Esophagus mucosa (tissue), 1 donor: ENCODE measurements at regions not wholly inside any gene's neighbourhood (a gene's known extent, or its start where the extent isn't known, plus 50 kb on each side); places are given as distances from the start of the nearest gene placed in this dataset.
"Not testable (repeated sequence)": the region's sequence is repeated elsewhere in the genome, so short reads cannot be mapped to it uniquely, and the experiment has no call there.

ENCODE experiments used
- ATAC-seq: fragments of 200-7000 bp; cut with Tn5 transposase; one replicate; pipeline ENCODE4 v1.9.1; 2020
- donor health status: DM: yes; HTN: yes; CAD: no.

DNA sequence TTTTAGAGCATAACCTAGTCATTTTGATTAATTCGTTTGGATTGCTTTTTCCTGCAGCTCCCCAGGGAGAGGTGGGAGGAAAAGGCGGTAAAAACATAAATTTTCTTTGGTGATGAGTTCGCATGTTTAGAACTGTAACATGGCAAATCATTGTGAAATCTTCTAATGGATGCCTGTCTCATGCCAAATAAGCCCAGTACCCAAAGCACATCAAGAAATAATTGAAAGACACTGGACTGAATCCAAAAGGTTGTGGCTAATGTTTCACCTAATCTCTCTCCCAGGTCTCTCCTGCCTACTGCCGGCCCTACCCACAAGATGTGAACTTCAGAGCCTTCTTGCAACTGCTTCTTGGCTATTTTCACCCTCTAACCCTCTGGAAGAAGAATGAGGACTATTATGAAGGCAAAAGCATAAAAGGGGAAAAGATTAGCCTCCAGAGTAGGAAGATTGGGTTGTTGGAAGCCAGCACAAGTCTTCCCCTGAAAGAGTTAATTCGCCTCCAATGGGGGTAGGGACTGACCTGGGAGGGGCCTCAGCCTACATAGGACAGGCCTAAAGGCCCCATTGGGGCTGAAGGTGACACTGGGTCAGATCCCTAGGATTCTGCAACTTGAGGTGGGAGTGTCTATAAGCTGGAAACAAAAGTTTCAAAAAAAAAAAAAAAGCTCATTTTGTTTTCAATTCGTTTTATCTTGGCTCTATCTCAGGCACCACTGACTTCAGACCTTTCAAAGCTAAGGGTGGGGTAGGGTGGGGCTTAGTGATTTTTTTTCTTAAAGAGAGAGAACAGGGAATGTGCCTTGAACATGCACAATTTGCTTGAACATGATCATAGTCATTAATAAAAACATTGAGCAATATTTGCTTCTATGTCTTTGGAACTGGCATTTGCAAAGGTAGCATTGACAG is 278.6 kb upstream of the KLF3 start:
- ATAC-seq, result peak; percentile 79

DNA sequence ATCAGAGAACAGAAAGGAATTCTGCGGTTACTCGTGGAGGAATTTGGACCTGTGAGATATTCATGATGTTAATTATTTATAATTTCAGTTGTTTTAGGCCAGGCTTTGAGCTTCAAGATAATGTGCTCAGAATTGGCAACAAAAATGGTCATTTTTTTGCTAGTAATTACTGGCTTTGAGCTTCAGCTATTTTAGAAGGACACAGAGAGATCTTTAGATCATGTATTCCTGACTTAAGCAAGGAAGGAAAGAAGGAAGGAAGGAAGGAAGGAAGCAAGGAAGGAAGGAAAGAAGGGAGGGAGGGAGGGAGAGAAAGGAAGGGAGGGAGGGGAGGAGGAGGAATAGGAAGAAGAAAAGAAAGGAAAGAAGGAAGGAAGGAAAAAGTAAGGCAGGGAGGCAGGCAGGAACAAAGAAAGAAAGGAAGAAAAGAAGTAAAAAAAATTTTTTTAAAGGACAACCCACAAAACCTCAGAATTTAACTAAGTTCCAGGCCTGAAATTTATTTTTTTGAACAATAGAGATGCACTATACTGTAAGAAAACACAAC is 277.9 kb upstream of the KLF3 start:
- no peak for ATAC-seq

DNA sequence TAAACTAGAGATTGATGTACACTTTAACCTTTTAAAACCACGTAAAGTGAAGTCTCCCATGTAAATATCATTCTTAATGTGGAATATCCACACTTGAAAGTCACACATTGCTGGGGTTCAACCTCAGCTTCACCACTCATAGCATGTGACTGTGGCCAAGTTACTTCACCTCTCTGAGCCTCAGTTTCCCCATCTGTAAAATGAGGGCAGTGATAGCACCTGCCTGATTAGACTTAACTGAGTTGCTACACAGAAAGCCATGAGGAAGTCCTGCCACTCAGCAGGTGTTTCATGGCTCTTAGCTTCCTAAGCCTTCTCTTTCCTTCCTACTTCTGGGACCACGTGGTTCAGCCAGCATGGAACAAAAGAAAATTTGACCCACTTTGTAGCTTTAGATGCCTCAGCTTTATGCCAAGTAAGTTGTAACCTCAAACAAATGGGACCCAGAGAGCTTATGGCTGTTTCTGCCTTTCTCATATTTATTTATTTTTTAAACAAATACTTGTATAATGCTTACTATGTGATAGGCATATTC is 277.3 kb upstream of the KLF3 start:
- ATAC-seq, result no peak

DNA sequence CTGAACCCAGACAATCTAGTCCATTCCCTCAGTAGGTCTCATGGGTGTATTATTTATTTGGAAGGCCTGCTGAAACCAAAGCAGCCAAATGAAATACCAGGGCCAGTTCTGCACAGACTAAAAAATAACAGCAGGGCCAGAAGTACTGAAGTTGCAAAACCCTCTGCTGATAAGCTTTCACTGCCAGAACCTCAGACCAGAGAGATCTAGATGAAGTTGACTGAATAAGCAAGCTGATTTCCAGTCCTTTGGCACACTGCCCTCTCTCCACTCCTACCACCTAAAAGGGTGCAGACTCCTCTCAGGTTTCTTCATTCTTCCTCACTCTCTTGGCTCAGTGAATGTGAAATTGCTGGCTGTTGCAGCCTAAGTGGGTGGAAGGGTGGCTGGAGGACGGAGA is 276.7 kb upstream of the KLF3 start:
- peak; percentile 8 for ATAC-seq

DNA sequence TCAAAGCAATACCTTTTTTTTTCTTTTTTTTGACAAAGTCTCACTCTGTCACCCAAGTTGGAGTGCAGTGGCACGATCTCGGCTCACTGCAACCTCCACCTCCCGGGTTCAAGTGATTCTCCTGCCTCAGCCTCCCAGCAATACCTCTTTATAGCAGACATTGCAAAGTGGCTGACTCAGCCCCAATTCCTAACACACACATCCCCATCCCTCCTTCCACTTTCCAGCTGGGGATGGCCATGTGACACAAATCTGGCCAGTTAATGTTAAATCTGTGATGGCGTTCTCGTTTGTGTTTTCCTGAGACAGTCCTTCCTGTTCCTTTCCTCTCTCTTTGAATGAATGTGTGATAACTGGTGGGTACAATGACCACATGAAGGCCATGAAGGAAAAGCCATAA is 276.2 kb upstream of the KLF3 start:
- no peak for ATAC-seq

DNA sequence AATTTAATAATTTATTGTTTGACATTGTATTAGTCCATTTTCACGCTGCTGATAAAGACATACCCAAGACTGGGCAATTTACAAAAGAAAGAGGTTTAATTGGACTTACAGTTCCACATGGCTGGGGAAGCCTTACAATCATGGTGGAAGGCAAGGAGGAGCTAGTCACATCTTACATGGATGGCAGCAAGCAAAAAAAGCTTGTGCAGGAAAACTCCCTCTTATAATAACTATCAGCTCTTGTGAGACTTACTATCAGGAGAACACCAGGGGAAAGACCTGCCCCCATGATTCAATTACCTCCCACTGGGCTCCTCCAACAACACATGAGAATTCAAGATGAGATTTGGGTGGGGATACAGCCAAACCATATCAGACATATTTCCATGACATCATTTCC is 275.1 kb upstream of the KLF3 start:
- not testable (repeated sequence) for ATAC-seq

DNA sequence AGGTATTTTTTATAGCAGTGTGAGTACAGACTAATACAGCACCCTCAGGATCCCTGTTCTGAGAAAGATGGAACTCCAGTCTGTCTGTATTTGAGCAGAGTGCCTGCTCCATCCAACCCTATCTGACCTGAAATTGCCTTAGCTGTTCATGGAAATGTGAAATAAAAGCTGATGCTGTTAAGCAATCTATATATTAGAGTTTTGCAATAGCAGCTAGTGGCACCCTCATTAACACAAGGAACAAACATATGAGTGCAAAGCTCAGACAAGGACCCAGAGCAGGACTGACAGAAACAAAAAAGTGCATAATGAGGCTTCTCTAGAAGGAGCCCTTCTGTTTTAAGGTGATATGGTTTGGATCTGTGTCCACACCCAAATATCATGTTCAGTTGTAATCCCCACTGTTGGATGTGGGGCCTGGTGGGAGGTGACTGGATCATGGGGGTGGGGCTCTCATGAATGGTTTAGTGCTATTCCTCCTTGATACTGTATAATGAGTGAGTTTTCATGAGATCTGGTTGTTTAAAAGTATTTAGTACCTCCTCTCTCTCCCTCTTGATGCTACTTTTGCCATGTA is 272.9 kb upstream of the KLF3 start:
- no peak for ATAC-seq

DNA sequence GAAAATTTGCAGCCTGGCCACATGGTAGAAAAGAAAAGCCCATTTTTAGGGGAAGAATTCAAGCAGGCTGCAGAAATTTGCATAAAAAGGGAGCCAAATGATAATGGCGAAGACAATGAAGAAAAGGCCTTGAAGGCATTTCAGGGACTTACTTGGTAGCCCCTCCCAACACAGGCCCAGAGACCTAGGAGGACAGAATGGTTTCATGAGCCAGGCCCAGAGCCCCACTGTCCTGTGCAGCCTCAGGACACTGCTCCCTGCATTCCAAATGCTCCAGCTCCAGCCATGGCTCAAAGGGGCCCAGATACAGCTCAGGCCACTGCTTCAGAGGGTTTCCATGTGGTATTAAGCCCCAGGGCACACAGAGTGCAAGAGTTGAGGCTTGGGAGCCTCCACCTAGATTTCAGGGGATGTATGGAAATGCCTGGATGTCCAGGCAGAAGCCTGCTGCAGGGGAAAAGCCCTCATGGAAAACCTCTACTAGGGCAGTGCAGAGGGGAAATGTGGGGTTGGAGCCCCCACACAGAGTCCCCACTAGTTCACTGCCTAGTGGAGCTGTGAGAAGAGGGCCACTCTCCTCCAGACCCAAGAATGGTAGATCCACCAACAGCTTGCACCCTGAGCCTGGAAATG is 271.7 kb upstream of the KLF3 start:
- ATAC-seq, result no peak

DNA sequence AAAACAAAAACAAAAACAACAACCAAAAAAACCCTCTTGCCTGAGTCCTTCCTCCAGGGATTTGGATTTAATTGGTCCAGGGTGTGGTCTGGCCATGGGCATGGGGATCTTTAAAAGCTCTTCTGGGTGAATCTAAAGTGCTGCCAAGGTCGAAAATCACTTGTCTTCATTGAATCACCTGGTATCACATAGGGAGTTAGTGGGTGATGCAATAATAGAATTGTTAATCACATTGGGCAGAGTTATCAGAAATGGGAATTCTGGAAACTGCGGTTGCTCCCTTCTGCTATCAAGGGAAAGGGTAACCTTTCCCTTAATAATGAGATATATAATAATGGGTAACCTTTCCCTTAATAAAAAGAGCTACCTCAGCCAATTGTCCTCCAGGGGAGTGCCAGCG is 267.9 kb upstream of the KLF3 start:
- peak; percentile 37 for ATAC-seq

DNA sequence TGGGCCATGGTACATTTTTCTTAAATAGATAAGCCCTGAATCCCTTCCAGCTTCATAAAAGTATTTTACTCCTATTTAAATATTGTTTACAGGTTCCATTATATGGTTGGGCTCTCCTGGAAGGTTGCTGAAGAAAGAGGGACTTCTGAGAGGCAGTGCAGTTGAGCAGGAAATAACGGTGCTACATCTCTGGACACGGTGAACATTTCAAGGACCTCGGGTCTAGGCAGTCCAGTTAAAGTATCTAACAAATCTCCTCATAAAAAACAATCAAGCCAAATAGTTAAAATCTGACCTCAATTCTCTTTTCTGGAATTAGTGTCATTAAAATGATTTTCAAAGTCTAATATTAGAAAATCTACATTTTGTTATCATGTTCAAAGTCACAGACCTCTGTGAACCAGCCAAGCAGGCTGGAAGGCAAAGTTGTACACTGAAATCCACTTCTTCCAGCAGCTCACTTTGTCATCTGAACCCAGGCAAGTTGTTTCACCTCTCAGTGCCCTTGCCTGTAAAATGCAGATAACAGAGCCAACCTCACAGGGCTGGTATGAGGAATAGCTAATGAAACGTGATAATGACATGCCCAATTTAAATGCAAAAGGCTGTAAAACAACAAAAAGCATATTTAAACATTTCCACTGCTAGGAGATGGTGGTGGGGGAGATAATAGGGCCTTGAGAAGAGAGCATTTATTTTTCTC is 267.0 kb upstream of the KLF3 start:
- no peak for ATAC-seq

DNA sequence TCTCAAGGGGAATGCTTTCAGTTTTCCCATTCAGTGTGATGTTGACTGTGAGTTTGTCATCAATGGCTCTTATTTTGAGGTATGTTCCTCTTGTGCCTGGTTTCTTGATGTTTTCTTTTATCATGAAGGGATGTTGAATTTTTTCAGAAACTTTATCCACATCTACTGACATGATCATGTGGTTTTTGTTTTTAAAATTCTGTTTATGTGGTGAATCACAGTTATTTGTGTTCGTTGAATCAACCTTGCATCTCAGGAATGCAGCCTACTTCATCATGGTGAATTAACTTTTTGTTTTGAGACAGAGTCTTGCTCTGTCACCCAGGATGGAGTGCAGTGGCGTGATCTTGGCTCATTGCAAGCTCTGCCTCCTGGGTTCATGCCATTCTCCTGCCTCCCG is 263.1 kb upstream of the KLF3 start:
- no peak for ATAC-seq

DNA sequence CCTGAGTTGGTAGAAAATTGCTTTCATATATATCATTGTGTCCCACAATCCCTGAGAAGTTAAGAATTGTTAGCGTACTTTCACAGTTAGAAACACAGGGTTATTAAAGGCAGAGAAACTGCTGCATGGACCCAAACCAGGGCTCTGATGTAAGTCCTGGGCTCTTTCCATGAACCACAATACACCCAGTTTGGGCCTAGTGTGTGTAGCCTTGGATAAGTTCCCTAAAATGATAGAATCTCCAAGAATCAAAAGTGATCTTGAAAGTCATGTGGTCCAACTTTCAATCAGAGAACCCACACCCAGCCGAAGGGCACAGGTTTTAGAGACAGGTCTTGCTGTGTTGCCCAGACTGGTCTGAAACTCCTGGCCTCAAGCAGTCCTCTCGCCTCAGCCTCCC is 257.8 kb upstream of the KLF3 start:
- no peak for ATAC-seq

DNA sequence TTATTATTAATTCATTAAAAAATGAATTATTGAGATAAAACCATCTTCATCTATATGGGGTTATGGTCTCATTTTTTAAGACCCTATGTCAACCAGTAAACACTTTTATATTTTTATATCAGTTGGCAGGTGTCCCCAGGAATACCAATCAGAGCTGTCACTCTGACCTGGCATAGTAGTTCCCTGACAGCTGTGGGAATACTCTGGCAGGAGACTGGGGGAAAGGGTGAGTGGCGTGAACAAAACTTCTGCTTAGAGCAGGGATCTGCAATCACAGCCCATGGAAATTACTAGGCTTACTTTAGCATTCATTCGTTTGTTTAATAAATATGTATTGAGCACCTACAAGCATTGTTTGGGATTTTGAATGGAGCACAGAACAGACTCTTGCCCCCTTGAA is 254.1 kb upstream of the KLF3 start:
- no peak for ATAC-seq

DNA sequence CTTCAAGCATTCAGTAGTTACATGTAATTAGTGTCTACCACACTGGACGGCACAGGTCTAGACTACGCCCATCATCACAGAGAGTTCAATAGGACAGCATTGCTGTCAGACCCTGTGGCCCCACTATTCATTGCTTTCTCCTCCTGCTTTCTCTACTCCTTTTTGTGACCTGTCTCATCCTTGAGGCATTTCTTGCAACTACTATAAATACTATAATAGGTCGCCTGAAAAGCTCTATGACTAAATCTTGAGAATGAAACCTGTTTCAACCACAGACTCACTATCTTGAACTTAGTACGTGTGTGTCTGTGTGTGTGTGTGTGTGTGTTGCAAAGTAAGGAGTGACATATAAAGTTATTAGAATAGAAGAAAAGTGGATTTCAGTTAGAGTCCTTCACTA is 252.9 kb upstream of the KLF3 start:
- no peak for ATAC-seq

DNA sequence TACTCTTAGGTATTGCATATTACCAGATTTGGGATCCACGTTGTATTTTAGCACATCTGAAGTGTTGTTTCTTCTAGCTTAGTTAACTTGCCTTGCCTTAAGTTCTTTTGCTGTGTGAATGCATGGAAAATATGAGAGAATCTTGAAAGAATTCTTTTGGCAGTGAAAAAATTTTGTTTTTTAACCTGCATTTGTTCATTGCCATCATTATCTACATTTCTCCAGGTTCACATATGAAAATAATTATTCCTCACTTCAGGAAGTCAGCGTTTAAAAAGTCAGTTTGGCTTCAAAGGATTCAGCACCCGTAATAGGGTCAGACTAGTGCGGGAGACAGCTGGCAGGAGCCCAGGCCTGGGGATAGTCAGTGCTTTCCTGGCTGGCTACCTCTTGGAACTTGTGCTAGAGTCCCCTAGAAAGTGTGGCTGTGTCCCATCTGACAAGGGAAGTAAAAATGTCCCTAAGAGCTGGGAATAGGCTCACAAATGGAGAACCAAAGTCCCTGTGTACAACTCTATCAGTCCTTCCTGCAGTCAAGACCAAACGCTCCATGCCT is 251.9 kb upstream of the KLF3 start:
- ATAC-seq, result no peak

DNA sequence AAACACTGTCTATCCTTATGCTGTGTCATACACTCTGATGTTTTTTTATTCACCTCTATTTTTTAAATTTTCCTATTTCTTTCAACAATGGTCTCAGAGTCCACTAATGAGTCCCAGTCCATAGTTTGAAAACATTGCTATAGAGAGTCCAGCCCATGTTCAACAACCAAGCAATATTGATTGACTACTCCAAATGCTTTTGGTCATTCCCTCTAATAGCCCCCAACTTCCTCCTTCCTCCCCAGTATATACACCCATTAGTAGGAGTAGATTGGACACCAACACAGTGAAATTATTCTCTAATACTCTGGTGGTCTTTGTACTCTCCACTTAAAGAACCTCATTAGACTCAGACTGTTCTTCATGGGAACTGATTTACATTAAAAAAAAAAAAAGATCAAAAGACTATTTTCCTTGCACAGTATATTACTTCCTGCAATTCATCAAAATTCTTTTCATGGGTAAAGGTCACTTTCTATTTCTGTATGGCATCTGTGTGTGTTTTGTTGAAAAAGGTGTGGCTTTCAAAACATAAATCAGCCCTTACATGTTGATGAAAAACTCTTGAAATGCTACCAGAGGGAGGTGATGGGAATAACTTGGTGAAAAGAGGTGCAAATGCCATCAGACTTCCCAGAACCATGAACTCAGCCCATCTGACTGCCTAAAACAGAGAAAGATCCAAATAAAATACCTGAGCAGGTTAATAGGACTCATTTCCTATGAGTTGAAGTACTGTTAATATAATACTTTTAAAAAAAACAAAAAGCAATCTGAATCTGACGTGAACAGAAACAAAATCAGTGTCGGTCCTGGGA is 250.3 kb upstream of the KLF3 start:
- no peak for ATAC-seq

DNA sequence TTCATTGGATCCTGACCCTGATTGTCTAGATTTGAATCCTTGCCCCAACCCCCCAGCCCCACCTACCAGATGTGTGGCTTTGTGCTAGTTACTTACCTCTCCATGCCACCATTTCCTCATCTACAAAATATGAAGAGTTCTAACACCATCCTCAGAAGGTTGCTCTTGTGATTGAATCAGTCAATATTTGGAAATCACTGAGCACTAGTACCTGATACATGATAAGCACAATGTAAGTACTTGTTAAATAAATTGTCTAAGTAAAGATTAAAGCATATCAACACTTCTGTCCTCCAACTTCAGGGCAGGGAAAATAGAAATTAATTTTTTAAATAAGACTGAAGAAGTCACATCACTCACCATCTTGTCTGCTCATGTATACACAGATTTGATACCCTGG is 249.6 kb upstream of the KLF3 start:
- no peak for ATAC-seq

DNA sequence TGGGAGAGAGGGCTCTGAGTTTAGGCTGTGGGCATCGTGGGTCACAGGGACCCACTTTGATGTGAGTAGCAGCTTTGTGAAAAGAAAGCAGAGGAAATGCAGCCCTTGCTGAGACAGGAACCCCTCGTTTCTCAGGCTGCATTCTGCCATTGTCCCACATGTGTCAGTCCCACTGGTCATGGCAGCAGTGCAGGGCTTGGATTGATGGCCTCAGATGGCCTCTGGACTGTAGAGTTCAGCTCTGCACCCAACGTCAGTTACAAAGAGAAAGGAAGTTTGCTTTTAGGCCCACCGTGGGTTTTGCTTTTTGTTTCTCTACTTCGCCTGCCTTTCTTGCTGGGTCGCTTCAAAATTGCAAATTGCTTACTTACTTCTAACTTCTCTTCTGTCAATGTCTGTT is 248.3 kb upstream of the KLF3 start:
- no peak for ATAC-seq

DNA sequence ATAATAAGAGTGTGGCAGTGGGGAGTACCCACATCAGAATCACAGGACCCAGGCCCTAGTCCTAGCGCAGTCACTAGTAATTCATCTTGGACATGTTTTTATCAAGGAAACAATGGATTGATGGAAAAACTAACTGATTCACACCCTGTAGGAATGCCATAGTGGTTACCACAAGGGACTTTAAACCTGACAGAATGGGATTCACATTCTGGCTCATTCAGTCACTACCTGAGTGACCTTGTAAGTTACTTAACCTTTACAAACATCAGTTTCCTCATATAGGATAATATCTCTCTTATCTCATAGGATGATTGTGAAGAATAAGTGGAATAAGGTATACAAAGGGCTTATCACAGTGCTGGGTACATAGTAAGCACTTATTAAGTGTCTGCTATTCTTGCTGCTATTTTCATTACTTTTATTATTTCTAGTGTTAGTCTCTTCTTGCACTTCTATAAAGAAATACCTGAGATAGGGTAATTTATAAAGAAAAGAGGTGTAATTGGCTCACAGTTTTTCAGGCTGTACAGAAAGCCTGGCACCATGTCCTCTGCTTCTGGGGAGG is 247.5 kb upstream of the KLF3 start:
- no peak for ATAC-seq

DNA sequence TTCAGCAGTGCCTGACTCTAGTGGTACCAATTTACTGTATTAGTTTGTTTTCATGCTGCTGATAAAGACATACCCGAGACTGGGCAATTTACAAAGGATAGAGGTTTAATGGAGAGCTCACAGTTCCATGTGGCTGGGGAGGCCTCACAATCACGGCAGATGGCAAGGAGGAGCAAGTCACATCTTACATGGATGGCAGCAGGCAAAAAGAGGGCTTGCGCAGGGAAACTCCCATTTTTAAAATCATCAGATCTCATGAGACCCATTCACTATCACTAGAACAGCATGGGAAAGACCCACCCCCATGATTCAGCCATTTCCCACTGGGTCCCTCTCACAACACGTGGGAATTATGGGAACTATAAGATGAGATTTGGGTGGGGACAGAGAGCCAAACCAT is 243.7 kb upstream of the KLF3 start:
- ATAC-seq, result not testable (repeated sequence)

DNA sequence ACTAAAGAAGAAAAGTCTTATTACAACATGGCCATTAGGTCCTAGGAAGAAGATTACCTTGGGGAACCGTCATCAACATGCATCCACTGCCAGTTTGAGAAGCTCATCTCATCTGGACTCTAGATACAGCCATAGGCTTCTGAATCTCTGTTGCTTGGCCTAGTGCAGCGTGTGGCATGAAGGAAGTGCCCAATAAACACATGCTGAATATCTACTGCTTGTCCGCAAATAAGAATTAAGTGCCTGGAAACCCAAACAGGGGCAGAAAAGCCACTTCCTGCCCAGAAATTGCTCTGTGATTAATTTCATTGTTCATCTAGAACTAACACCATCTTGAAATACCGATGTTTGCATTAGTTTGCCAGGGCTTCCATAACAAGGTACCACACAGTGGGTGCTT is 241.1 kb upstream of the KLF3 start:
- ATAC-seq, result no peak
